ENCODE measurements at regions not wholly inside any gene's neighbourhood (a gene's known extent, or its start where the extent isn't known, plus 50 kb on each side); places are given as distances from the start of the nearest gene placed in this dataset.

GRCh38 chr17:53319947-53320346 is 502.8 kb upstream of the KIF2B start:
- H3K9me2 ChIP-seq (ENCODE audit: insufficient read depth), result no peaks in the 10 kb centered on the region
- H3K79me2 ChIP-seq (ENCODE audit: insufficient read depth, low read length), result no peaks in the 10 kb centered on the region
- H2AFZ ChIP-seq (ENCODE audit: low read depth, low read length, poor library complexity, severe bottlenecking), result no peak overlapping the region
- H3K4me2 ChIP-seq (ENCODE audit: low read length), result no peak overlapping the region
- no peak overlapping the region for H3K27ac ChIP-seq (ENCODE audit: low read depth, low read length)
- ChIA-PET POLR2A (no interaction called here), CTCF (no interaction called here), RAD21 (ENCODE audit: low non-redundant PET in 1 of 2, low total read pairs in 2 of 2, uncharacterized antibody in 2 of 2, unreplicated experiment in 2 of 2) (no interaction called here)
- no peaks in the 10 kb centered on the region for H3K27me3 ChIP-seq (ENCODE audit: insufficient read depth, low read length)
- no peak overlapping the region for H3K4me3 ChIP-seq (replicated peaks in 1 of 2; ENCODE audit: low read depth in 1 of 2, low read length in 2 of 2)
- no peak overlapping the region for H3K9ac ChIP-seq (ENCODE audit: low read length)
- no peaks in the 10 kb centered on the region; a peak in 1 of 4 replicates for H3K36me3 ChIP-seq (ENCODE audit: control insufficient read depth in 1 of 2, insufficient read depth in 2 of 2, low read length in 2 of 2)
- no TSS peak for BruUV-seq (replicated peaks)
- intact Hi-C loops (cut with micrococcal nuclease), result no loop called here
- ATAC-seq (no peak), DNase-seq (ENCODE audit: low read depth, low spot score) (no peak)
- peaks cover 42 to 67% of the 10 kb centered on the region in 2 experiments for H3K9me3 ChIP-seq (ENCODE audit: control insufficient read depth in 1 of 2, insufficient read depth in 1 of 2, low read depth in 1 of 2, low read length in 2 of 2)
- no peaks in the 10 kb centered on the region for H3K4me1 ChIP-seq (ENCODE audit: control insufficient read depth in 1 of 2, insufficient read depth in 2 of 2, low read length in 2 of 2)
- no peaks in the 10 kb centered on the region for H4K20me1 ChIP-seq (ENCODE audit: insufficient read depth)
- TF ChIP-seq CTCF (IDR thresholded peaks at IDR 0.05 in 2 of 3, conservative IDR thresholded peaks at IDR 0.05 in 1 of 3; ENCODE audit: borderline replicate concordance in 1 of 3, insufficient read depth in 1 of 3, low read depth in 2 of 3, low read length in 2 of 3), result no peak
- no peak for TF ChIP-seq POLR2AphosphoS5 (IDR thresholded peaks at IDR 0.05; ENCODE audit: low read depth, low read length)
- TF ChIP-seq SIN3A (IDR thresholded peaks at IDR 0.05; ENCODE audit: low read depth), result no peak
- TF ChIP-seq TCF7L2 (IDR thresholded peaks at IDR 0.05; ENCODE audit: borderline replicate concordance, extremely low read depth, insufficient read depth, insufficient read length), result no peak
- no peak for TF ChIP-seq EZH2 (IDR thresholded peaks at IDR 0.05)
- no peak for TF ChIP-seq JUND (IDR thresholded peaks at IDR 0.05)
- no peak for TF ChIP-seq POLR2A (IDR thresholded peaks at IDR 0.05; ENCODE audit: borderline replicate concordance, extremely low read depth, insufficient read depth, insufficient read length)
- TF ChIP-seq SRF (IDR thresholded peaks at IDR 0.05; ENCODE audit: low read depth), result no peak
- no peak for TF ChIP-seq ZFX (IDR thresholded peaks at IDR 0.05)
- no peak for TF ChIP-seq RAD21 (IDR thresholded peaks at IDR 0.05; ENCODE audit: low read depth)

- intact Hi-C loops (cut with micrococcal nuclease), result no loop called here
- POLR2A ChIA-PET, result no interaction called here
- no peak for ATAC-seq
- no peak for TF ChIP-seq CEBPB (IDR thresholded peaks at IDR 0.05; ENCODE audit: low read depth)
- no peak for TF ChIP-seq EGR1 (IDR thresholded peaks at IDR 0.05; ENCODE audit: low read depth)
- no peak for TF ChIP-seq POLR2AphosphoS5 (IDR thresholded peaks at IDR 0.05; ENCODE audit: low read depth, low read length)
- TF ChIP-seq ZFX (IDR thresholded peaks at IDR 0.05), result no peak
- no peak for TF ChIP-seq TCF7L2 (IDR thresholded peaks at IDR 0.05; ENCODE audit: borderline replicate concordance, extremely low read depth, insufficient read depth, insufficient read length)
- no peak for TF ChIP-seq REST (IDR thresholded peaks at IDR 0.05; ENCODE audit: low read depth)
- no peak for TF ChIP-seq CTCF (IDR thresholded peaks at IDR 0.05 in 2 of 3, conservative IDR thresholded peaks at IDR 0.05 in 1 of 3; ENCODE audit: borderline replicate concordance in 1 of 3, insufficient read depth in 1 of 3, low read depth in 2 of 3, low read length in 2 of 3)
- no peak for TF ChIP-seq SRF (IDR thresholded peaks at IDR 0.05; ENCODE audit: low read depth)
Measured at GRCh38 chr17:53316988-53317387, 505.7 kb upstream of the KIF2B start.

More at GRCh38 chr17:53316988-53317387, 505.7 kb upstream of the KIF2B start:
- Histone ChIP-seq H2AFZ (ENCODE audit: low read depth, low read length, poor library complexity, severe bottlenecking) (no peak overlapping the region), H3K9me3 (ENCODE audit: control insufficient read depth in 1 of 2, insufficient read depth in 1 of 2, low read depth in 1 of 2, low read length in 2 of 2) (peaks cover 32 to 58% of the 10 kb centered on the region in 2 experiments), H3K4me2 (ENCODE audit: low read length) (no peak overlapping the region), H3K9ac (ENCODE audit: low read length) (no peak overlapping the region), H3K4me1 (ENCODE audit: control insufficient read depth in 1 of 2, insufficient read depth in 2 of 2, low read length in 2 of 2) (no peaks in the 10 kb centered on the region), H3K9me2 (ENCODE audit: insufficient read depth) (no peaks in the 10 kb centered on the region), H3K79me2 (ENCODE audit: insufficient read depth, low read length) (no peaks in the 10 kb centered on the region), H3K36me3 (ENCODE audit: control insufficient read depth in 1 of 2, insufficient read depth in 2 of 2, low read length in 2 of 2) (no peaks in the 10 kb centered on the region; a peak in 1 of 4 replicates), H3K4me3 (replicated peaks in 1 of 2; ENCODE audit: low read depth in 1 of 2, low read length in 2 of 2) (no peak overlapping the region), H4K20me1 (ENCODE audit: insufficient read depth) (no peaks in the 10 kb centered on the region), H3K27me3 (ENCODE audit: insufficient read depth, low read length) (no peaks in the 10 kb centered on the region), H3K27ac (ENCODE audit: low read depth, low read length) (no peak overlapping the region)
- no peak for DNase-seq (ENCODE audit: low read depth, low spot score)
- BruUV-seq (replicated peaks), result no TSS peak
- RAD21 ChIA-PET (ENCODE audit: low non-redundant PET in 1 of 2, low total read pairs in 2 of 2, uncharacterized antibody in 2 of 2, unreplicated experiment in 2 of 2), result no interaction called here
- CTCF ChIA-PET, result no interaction called here

Data from HCT116 (cell line).